Urinary bladder (tissue), 3 donors: ENCODE measurements at regions not wholly inside any gene's neighbourhood (a gene's known extent, or its start where the extent isn't known, plus 50 kb on each side); places are given as distances from the start of the nearest gene placed in this dataset.
"Not testable (repeated sequence)": the region's sequence is repeated elsewhere in the genome, so short reads cannot be mapped to it uniquely, and the experiment has no call there.

Experiments used
- DNase-seq: peaks from one replicate; pipeline ENCODE4 v3.0.0-alpha.2; 2015; ENCODE audit errors: extremely low spot score
- H3K27ac ChIP-seq: one replicate; pipeline ENCODE4 v1.5.1; 2013; ENCODE audit warnings: low read depth, mild to moderate bottlenecking, moderate library complexity
- H3K36me3 ChIP-seq: one replicate; pipeline ENCODE4 v1.6.1; 2013; ENCODE audit warnings: mild to moderate bottlenecking, moderate library complexity; ENCODE audit not compliant: insufficient read depth
- H3K4me1 ChIP-seq: one replicate; pipeline ENCODE4 v1.6.1; 2013; ENCODE audit warnings: mild to moderate bottlenecking, moderate library complexity; ENCODE audit not compliant: insufficient read depth
- H3K4me3 ChIP-seq: one replicate; pipeline ENCODE4 v1.5.1; 2013; ENCODE audit warnings: low read depth, low read length
- WGBS: extraction: QIAGEN DNeasy Blood & Tissue Kit; methylation state at CpG from one replicate; pipeline ENCODE4 v1.1.7; 2013; 5-methylcytosine and 5-hydroxymethylcytosine counted together
- donor health status: healthy with polysubstance abuse.
- donor health status: healthy.

GRCh38 chr1:30088594-30088993 is 634.8 kb downstream of the MATN1 start:
- no peak for DNase-seq
- Histone ChIP-seq H3K4me3 (no peak overlapping the region), H3K27ac (no peak overlapping the region), H3K4me1 (no peaks in the 10 kb centered on the region), H3K36me3 (no peaks in the 10 kb centered on the region)
- 76% methylated on average over 10 of the region's 10 CpGs for WGBS

GRCh38 chr1:30087465-30087864 is 635.9 kb downstream of the MATN1 start:
- Histone ChIP-seq H3K36me3 (no peaks in the 10 kb centered on the region), H3K4me3 (no peak overlapping the region), H3K4me1 (no peaks in the 10 kb centered on the region), H3K27ac (no peak overlapping the region)
- no peak for DNase-seq
- WGBS, result 77% methylated on average over 6 of the region's 6 CpGs

- Histone ChIP-seq H3K4me1 (no peaks in the 10 kb centered on the region), H3K4me3 (no peak overlapping the region), H3K27ac (no peak overlapping the region), H3K36me3 (no peaks in the 10 kb centered on the region)
- no peak for DNase-seq
- 21% methylated on average over 45 of the region's 45 CpGs for WGBS
These were observed 637.3 kb downstream of the MATN1 start for GRCh38 chr1:30085811-30086770.

GRCh38 chr1:30084909-30085571 is 638.3 kb downstream of the MATN1 start:
- Histone ChIP-seq H3K27ac (no peak overlapping the region), H3K36me3 (no peaks in the 10 kb centered on the region), H3K4me1 (no peaks in the 10 kb centered on the region), H3K4me3 (no peak overlapping the region)
- 77% methylated on average over 12 of the region's 12 CpGs for whole genome bisulfite sequencing
- no peak for DNase-seq

GRCh38 chr1:30083800-30084464 is 639.5 kb downstream of the MATN1 start:
- H3K36me3 ChIP-seq, result no peaks in the 10 kb centered on the region
- H3K4me1 ChIP-seq, result no peaks in the 10 kb centered on the region
- DNase-seq, result peak; percentile 21
- peak overlapping the region; percentile 30 for H3K27ac ChIP-seq
- no peak overlapping the region for H3K4me3 ChIP-seq
- WGBS, result 12% methylated on average over 11 of the region's 11 CpGs

GRCh38 chr1:30081379-30082102 is 641.8 kb downstream of the MATN1 start:
- no peak for DNase-seq
- Histone ChIP-seq H3K4me1 (no peaks in the 10 kb centered on the region), H3K27ac (no peak overlapping the region), H3K36me3 (no peaks in the 10 kb centered on the region), H3K4me3 (no peak overlapping the region)
- 82% methylated on average over 6 of the region's 6 CpGs for WGBS

GRCh38 chr1:30075916-30076315 is 647.5 kb downstream of the MATN1 start:
- not testable (repeated sequence) for H3K4me3 ChIP-seq, H3K4me1 ChIP-seq, DNase-seq, H3K27ac ChIP-seq, H3K36me3 ChIP-seq

- Histone ChIP-seq H3K4me3 (no peak overlapping the region), H3K27ac (no peak overlapping the region), H3K36me3 (no peaks in the 10 kb centered on the region), H3K4me1 (no peaks in the 10 kb centered on the region)
- WGBS, result 84% methylated on average over 9 of the region's 9 CpGs
- no peak for DNase-seq
These were observed 654.5 kb downstream of the MATN1 start for GRCh38 chr1:30068787-30069472.

- no peak overlapping the region for H3K4me3 ChIP-seq
- H3K27ac ChIP-seq, result no peak overlapping the region
- 75% methylated on average over 2 of the region's 2 CpGs for WGBS
- no peaks in the 10 kb centered on the region for H3K36me3 ChIP-seq
- no peak for DNase-seq
- no peaks in the 10 kb centered on the region for H3K4me1 ChIP-seq
These were observed 658.8 kb downstream of the MATN1 start for GRCh38 chr1:30064547-30064946.

GRCh38 chr1:30063621-30064280 is 659.6 kb downstream of the MATN1 start:
- no peak overlapping the region for H3K4me3 ChIP-seq
- no peaks in the 10 kb centered on the region for H3K4me1 ChIP-seq
- WGBS, result 73% methylated on average over 7 of the region's 7 CpGs
- no peak for DNase-seq
- H3K27ac ChIP-seq, result no peak overlapping the region
- H3K36me3 ChIP-seq, result no peaks in the 10 kb centered on the region

- WGBS, result 79% methylated on average over 13 of the region's 13 CpGs
- no peaks in the 10 kb centered on the region for H3K36me3 ChIP-seq
- no peaks in the 10 kb centered on the region for H3K4me1 ChIP-seq
- DNase-seq, result no peak
- H3K4me3 ChIP-seq, result no peak overlapping the region
- H3K27ac ChIP-seq, result no peak overlapping the region
These were observed 661.8 kb downstream of the MATN1 start for GRCh38 chr1:30061292-30062220.

GRCh38 chr1:30060738-30061137 is 662.6 kb downstream of the MATN1 start:
- 79% methylated on average over 4 of the region's 4 CpGs for WGBS
- Histone ChIP-seq H3K4me1 (no peaks in the 10 kb centered on the region), H3K36me3 (no peaks in the 10 kb centered on the region), H3K4me3 (no peak overlapping the region), H3K27ac (no peak overlapping the region)
- DNase-seq, result no peak
